Thoracic aorta (tissue), 2 donors: ENCODE measurements at regions not wholly inside any gene's neighbourhood (a gene's known extent, or its start where the extent isn't known, plus 50 kb on each side); places are given as distances from the start of the nearest gene placed in this dataset.

ENCODE experiments used
- ATAC-seq: fragments of 150-250 bp; one replicate; pipeline ENCODE4 v1.8.0; 2017; ENCODE audit warnings: low read depth; ENCODE audit not compliant: insufficient number of reproducible peaks, low FRiP score
- DNase-seq: peaks from one replicate; pipeline ENCODE4 v3.0.0-alpha.2; 2020; ENCODE audit warnings: low spot score
- H3K27ac ChIP-seq, 2 donors: fragments of 200-600 bp; sonication (generic); 1 replicate in 1 of 2; 2 replicates in 1 of 2; pipeline ENCODE4 v1.5.1; 2016; ENCODE audit warnings: mild to moderate bottlenecking in 2 of 2, moderate library complexity in 2 of 2
- H3K27me3 ChIP-seq: fragments of 200-600 bp; sonication (generic); replicated peaks from 2 replicates; pipeline ENCODE4 v1.6.0; 2016; ENCODE audit warnings: mild to moderate bottlenecking; ENCODE audit not compliant: insufficient read depth
- H3K36me3 ChIP-seq: fragments of 200-600 bp; sonication (generic); one replicate; pipeline ENCODE4 v1.5.1; 2016
- H3K4me1 ChIP-seq, 2 donors: fragments of 200-600 bp; sonication (generic); 1 replicate in 1 of 2; 2 replicates in 1 of 2; pipeline versions ENCODE4 v1.5.1 to v1.6.0; 2016; ENCODE audit warnings: low read depth in 2 of 2, mild to moderate bottlenecking in 1 of 2; ENCODE audit not compliant: control insufficient read depth in 1 of 2
- H3K4me3 ChIP-seq: fragments of 200-600 bp; sonication (generic); 2 replicates; pipeline ENCODE4 v1.5.1; 2016; ENCODE audit warnings: mild to moderate bottlenecking
- H3K9me3 ChIP-seq: fragments of 200-600 bp; sonication (generic); 2 replicates; pipeline ENCODE4 v1.5.1; 2016
- TF ChIP-seq, protein P1 (sequence below): fragments of 200-600 bp; sonication (generic); IDR thresholded peaks from one replicate; pipeline ENCODE4 v1.5.1; 2019; ENCODE audit warnings: antibody characterized with exemption

DNA sequence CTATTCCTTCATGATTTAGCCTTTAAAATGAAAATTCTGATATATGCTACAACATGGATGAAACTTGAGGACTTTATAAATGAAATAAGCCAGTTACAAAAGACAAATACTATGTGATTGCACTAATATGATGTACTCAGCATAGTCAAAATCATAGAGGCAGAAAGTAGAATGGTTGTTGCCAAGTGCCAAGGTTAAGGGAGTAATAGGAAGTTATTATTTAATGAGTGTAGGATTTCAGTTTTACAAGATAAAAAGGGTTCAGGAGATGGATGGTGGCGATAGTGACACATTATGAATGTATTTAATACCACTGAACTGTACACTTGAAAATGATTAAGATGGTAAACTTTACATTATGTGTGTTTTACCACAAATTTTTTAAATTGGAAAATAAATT is 73.1 kb upstream of the FMN2 start:
- TF ChIP-seq, protein P1, sequence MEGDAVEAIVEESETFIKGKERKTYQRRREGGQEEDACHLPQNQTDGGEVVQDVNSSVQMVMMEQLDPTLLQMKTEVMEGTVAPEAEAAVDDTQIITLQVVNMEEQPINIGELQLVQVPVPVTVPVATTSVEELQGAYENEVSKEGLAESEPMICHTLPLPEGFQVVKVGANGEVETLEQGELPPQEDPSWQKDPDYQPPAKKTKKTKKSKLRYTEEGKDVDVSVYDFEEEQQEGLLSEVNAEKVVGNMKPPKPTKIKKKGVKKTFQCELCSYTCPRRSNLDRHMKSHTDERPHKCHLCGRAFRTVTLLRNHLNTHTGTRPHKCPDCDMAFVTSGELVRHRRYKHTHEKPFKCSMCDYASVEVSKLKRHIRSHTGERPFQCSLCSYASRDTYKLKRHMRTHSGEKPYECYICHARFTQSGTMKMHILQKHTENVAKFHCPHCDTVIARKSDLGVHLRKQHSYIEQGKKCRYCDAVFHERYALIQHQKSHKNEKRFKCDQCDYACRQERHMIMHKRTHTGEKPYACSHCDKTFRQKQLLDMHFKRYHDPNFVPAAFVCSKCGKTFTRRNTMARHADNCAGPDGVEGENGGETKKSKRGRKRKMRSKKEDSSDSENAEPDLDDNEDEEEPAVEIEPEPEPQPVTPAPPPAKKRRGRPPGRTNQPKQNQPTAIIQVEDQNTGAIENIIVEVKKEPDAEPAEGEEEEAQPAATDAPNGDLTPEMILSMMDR = no peak
- no peaks in the 10 kb centered on the region for H3K36me3 ChIP-seq
- DNase-seq = no peak
- H3K9me3 ChIP-seq = no peaks in the 10 kb centered on the region
- H3K27ac ChIP-seq = no peak overlapping the region
- no peaks in the 10 kb centered on the region for H3K27me3 ChIP-seq
- no peaks in the 10 kb centered on the region for H3K4me1 ChIP-seq
- no peak for ATAC-seq
- H3K4me3 ChIP-seq = no peak overlapping the region

DNA sequence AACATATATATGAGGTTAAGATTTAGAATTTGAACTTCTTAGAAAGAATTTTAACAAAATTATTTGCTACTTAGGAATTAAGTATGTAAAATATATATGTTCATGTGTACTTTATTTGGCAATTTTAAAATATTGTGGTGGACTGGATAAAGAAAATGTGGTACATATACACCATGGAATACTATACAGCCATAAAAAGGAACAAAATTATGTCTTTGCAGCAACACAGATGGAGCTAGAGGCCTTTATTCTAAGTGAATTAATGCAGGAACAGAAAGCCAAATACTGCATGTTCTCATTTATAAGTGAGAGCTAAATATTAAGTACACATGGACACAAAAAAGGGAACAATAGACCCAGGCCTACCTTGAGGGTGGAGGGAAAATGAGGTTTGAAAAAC is 72.2 kb upstream of the FMN2 start:
- H3K4me3 ChIP-seq = no peak overlapping the region
- TF ChIP-seq, protein P1 = no peak
- H3K9me3 ChIP-seq = no peaks in the 10 kb centered on the region
- DNase-seq = no peak
- H3K4me1 ChIP-seq = no peaks in the 10 kb centered on the region
- H3K27me3 ChIP-seq = no peaks in the 10 kb centered on the region
- H3K27ac ChIP-seq = no peak overlapping the region
- no peak for ATAC-seq
- H3K36me3 ChIP-seq = no peaks in the 10 kb centered on the region

DNA sequence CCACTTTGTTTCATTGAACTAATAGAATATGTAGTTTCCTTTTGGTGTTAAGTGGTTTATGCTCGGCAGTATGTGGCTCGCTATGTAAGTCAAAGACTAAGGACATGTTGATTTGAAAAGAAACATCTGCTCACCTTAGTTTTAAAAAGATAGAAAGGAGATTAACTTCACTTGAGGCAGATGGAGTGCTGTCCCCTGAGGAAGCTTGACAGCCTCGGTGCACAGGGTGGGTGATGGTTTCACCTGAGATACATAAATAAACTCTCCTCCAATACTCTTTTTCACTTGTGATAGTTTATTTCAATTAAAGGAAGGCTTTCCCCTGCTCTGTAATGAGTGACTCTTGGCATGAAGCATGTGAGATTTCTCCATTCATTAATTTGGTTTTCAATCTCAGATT is 70.8 kb upstream of the FMN2 start:
- DNase-seq (no peak), ATAC-seq (no peak)
- no peak overlapping the region for H3K27ac ChIP-seq
- TF ChIP-seq, protein P1 = no peak
- H3K4me1 ChIP-seq = no peaks in the 10 kb centered on the region
- no peak overlapping the region for H3K4me3 ChIP-seq
- H3K27me3 ChIP-seq = no peaks in the 10 kb centered on the region
- H3K36me3 ChIP-seq = no peaks in the 10 kb centered on the region
- no peaks in the 10 kb centered on the region for H3K9me3 ChIP-seq

DNA sequence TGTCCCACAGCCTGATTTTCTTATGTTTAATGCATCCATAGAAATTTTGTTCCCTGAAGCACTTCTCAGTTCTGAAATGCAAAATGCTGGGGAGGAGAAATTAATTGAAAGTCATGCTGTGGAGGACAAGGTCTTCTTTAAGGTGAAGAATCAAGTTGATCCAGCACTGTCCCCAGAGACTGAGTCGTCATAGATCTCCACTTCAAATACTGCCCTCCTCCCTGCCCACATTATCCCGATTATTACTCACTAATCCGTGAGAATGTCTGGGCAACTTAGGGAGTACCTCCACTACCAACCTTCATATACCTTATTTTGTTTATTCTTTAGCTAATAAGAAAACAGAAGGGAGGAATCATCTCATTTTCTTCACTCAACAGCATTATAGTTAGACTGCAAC is 70.0 kb upstream of the FMN2 start:
- H3K4me3 ChIP-seq = no peak overlapping the region
- H3K27me3 ChIP-seq = no peaks in the 10 kb centered on the region
- H3K36me3 ChIP-seq = no peaks in the 10 kb centered on the region
- no peaks in the 10 kb centered on the region for H3K4me1 ChIP-seq
- ATAC-seq (no peak), DNase-seq (no peak)
- no peak overlapping the region for H3K27ac ChIP-seq
- TF ChIP-seq, protein P1 = no peak
- H3K9me3 ChIP-seq = no peaks in the 10 kb centered on the region

DNA sequence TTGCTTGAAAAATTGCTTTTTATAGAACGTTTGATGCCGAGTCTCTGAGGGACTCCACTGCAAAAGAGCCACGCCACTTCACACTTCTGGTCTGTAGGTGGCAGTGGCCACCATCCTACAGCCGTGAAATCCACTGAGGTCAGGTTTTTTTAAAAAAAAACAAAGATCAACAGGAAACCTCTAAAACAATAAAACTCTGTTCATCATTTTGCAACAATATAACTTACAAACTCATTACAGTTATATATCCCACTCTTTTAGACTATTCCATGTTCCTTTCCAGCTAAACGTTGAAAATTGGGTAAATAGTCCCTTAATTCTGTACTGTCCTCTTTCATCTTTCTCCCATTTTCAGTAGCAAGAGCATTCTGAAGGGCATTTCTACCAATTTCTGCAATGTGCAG is 64.6 kb upstream of the FMN2 start:
- Histone ChIP-seq H3K27ac (no peak overlapping the region), H3K4me3 (no peak overlapping the region), H3K9me3 (no peaks in the 10 kb centered on the region), H3K4me1 (no peaks in the 10 kb centered on the region), H3K36me3 (no peaks in the 10 kb centered on the region), H3K27me3 (no peaks in the 10 kb centered on the region)
- DNase-seq = no peak
- TF ChIP-seq, protein P1 = peak; percentile 19
- ATAC-seq = no peak
